ENCODE measurements at regions not wholly inside any gene's neighbourhood (a gene's known extent, or its start where the extent isn't known, plus 50 kb on each side); places are given as distances from the start of the nearest gene placed in this dataset.
"Not testable (repeated sequence)": the region's sequence is repeated elsewhere in the genome, so short reads cannot be mapped to it uniquely, and the experiment has no call there.

GRCh38 chr4:160352637-160353036 lies 1249.8 kb downstream of the RAPGEF2 start:
- ATAC-seq (ENCODE audit: low read depth): no peak
- no peak for DNase-seq
- Mint-ChIP-seq H3K27me3 (no peaks in the 10 kb centered on the region), H3K27ac (no peak overlapping the region), H3K4me3 (no peak overlapping the region), H3K9me3 (no peaks in the 10 kb centered on the region), H3K4me1 (no peaks in the 10 kb centered on the region), H3K36me3 (no peaks in the 10 kb centered on the region)
- POLR2A ChIA-PET: no interaction called here

- Mint-ChIP-seq H3K27ac (no peak overlapping the region), H3K9me3 (no peaks in the 10 kb centered on the region), H3K27me3 (no peaks in the 10 kb centered on the region), H3K4me3 (no peak overlapping the region), H3K4me1 (no peaks in the 10 kb centered on the region), H3K36me3 (no peaks in the 10 kb centered on the region)
- no peak for ATAC-seq (ENCODE audit: low read depth)
- POLR2A ChIA-PET: no interaction called here
- no peak for DNase-seq
Measured at GRCh38 chr4:160353548-160353947, 1250.7 kb downstream of the RAPGEF2 start.

- Mint-ChIP-seq H3K4me3 (no peak overlapping the region), H3K36me3 (no peaks in the 10 kb centered on the region), H3K27ac (no peak overlapping the region), H3K9me3 (no peaks in the 10 kb centered on the region), H3K4me1 (no peaks in the 10 kb centered on the region), H3K27me3 (no peaks in the 10 kb centered on the region)
- ATAC-seq (ENCODE audit: low read depth) (no peak), DNase-seq (no peak)
- POLR2A ChIA-PET: no interaction called here
Measured at GRCh38 chr4:160362478-160362877, 1259.6 kb downstream of the RAPGEF2 start.

GRCh38 chr4:160364217-160364616 lies 1261.3 kb downstream of the RAPGEF2 start:
- POLR2A ChIA-PET: no interaction called here
- DNase-seq: no peak
- Mint-ChIP-seq H3K27ac (no peak overlapping the region), H3K36me3 (no peaks in the 10 kb centered on the region), H3K4me1 (no peaks in the 10 kb centered on the region), H3K27me3 (no peaks in the 10 kb centered on the region), H3K4me3 (no peak overlapping the region), H3K9me3 (no peaks in the 10 kb centered on the region)
- no peak for ATAC-seq (ENCODE audit: low read depth)

- H3K27me3 Mint-ChIP-seq; POLR2A ChIA-PET; ATAC-seq (ENCODE audit: low read depth): not testable (repeated sequence)
Measured at GRCh38 chr4:160364665-160365064, 1261.8 kb downstream of the RAPGEF2 start.

GRCh38 chr4:160365383-160365782 lies 1262.5 kb downstream of the RAPGEF2 start:
- ATAC-seq (ENCODE audit: low read depth); DNase-seq; H3K36me3 Mint-ChIP-seq; H3K4me1 Mint-ChIP-seq; H3K4me3 Mint-ChIP-seq; H3K9me3 Mint-ChIP-seq; POLR2A ChIA-PET; H3K27ac Mint-ChIP-seq; H3K27me3 Mint-ChIP-seq: not testable (repeated sequence)

More at GRCh38 chr4:160364665-160365064, 1261.8 kb downstream of the RAPGEF2 start:
- not testable (repeated sequence) for H3K4me1 Mint-ChIP-seq, DNase-seq, H3K27ac Mint-ChIP-seq, H3K9me3 Mint-ChIP-seq, H3K4me3 Mint-ChIP-seq, H3K36me3 Mint-ChIP-seq

GRCh38 chr4:160370046-160370445 lies 1267.2 kb downstream of the RAPGEF2 start:
- Mint-ChIP-seq H3K9me3 (peaks cover 2% of the 10 kb centered on the region), H3K27me3 (no peaks in the 10 kb centered on the region), H3K27ac (no peak overlapping the region), H3K4me1 (no peaks in the 10 kb centered on the region), H3K36me3 (no peaks in the 10 kb centered on the region), H3K4me3 (no peak overlapping the region)
- POLR2A ChIA-PET: no interaction called here
- no peak for DNase-seq
- no peak for ATAC-seq (ENCODE audit: low read depth)

GRCh38 chr4:160371446-160371845 lies 1268.6 kb downstream of the RAPGEF2 start:
- DNase-seq: no peak
- H3K36me3 Mint-ChIP-seq: no peaks in the 10 kb centered on the region
- H3K4me3 Mint-ChIP-seq: no peak overlapping the region
- H3K27ac Mint-ChIP-seq: no peak overlapping the region
- no peaks in the 10 kb centered on the region for H3K27me3 Mint-ChIP-seq
- H3K4me1 Mint-ChIP-seq: no peaks in the 10 kb centered on the region
- H3K9me3 Mint-ChIP-seq: peaks cover 2% of the 10 kb centered on the region
- POLR2A ChIA-PET: no interaction called here
- ATAC-seq (ENCODE audit: low read depth): no peak

GRCh38 chr4:160372390-160372789 lies 1269.5 kb downstream of the RAPGEF2 start:
- H3K4me3 Mint-ChIP-seq: no peak overlapping the region
- POLR2A ChIA-PET: no interaction called here

GRCh38 chr4:160373911-160374310 lies 1271.0 kb downstream of the RAPGEF2 start:
- no peaks in the 10 kb centered on the region for H3K4me1 Mint-ChIP-seq
- no peaks in the 10 kb centered on the region for H3K36me3 Mint-ChIP-seq
- POLR2A ChIA-PET: no interaction called here
- no peak overlapping the region for H3K27ac Mint-ChIP-seq
- H3K9me3 Mint-ChIP-seq: peaks cover 2% of the 10 kb centered on the region
- ATAC-seq (ENCODE audit: low read depth) (no peak), DNase-seq (no peak)
- H3K4me3 Mint-ChIP-seq: no peak overlapping the region
- no peaks in the 10 kb centered on the region for H3K27me3 Mint-ChIP-seq

More at GRCh38 chr4:160372390-160372789, 1269.5 kb downstream of the RAPGEF2 start:
- H3K27ac Mint-ChIP-seq: no peak overlapping the region
- peaks cover 2% of the 10 kb centered on the region for H3K9me3 Mint-ChIP-seq
- H3K36me3 Mint-ChIP-seq: no peaks in the 10 kb centered on the region
- ATAC-seq (ENCODE audit: low read depth) (no peak), DNase-seq (no peak)
- H3K27me3 Mint-ChIP-seq: no peaks in the 10 kb centered on the region
- H3K4me1 Mint-ChIP-seq: no peaks in the 10 kb centered on the region

GRCh38 chr4:160375772-160376452 lies 1273.0 kb downstream of the RAPGEF2 start:
- Mint-ChIP-seq H3K36me3 (no peaks in the 10 kb centered on the region), H3K9me3 (peaks cover 2% of the 10 kb centered on the region), H3K27ac (no peak overlapping the region), H3K4me1 (no peaks in the 10 kb centered on the region), H3K4me3 (no peak overlapping the region), H3K27me3 (no peaks in the 10 kb centered on the region)
- no peak for ATAC-seq (ENCODE audit: low read depth)
- DNase-seq: no peak
- POLR2A ChIA-PET: no interaction called here

- DNase-seq (no peak), ATAC-seq (ENCODE audit: low read depth) (no peak)
- POLR2A ChIA-PET: no interaction called here
- H3K4me3 Mint-ChIP-seq: no peak overlapping the region
- H3K9me3 Mint-ChIP-seq: peaks cover 10% of the 10 kb centered on the region
- H3K27me3 Mint-ChIP-seq: no peaks in the 10 kb centered on the region
- no peaks in the 10 kb centered on the region for H3K36me3 Mint-ChIP-seq
- no peaks in the 10 kb centered on the region for H3K4me1 Mint-ChIP-seq
- no peak overlapping the region for H3K27ac Mint-ChIP-seq
Measured at GRCh38 chr4:160386846-160387245, 1284.0 kb downstream of the RAPGEF2 start.

GRCh38 chr4:160399826-160400225 lies 1296.9 kb downstream of the RAPGEF2 start:
- DNase-seq (no peak), ATAC-seq (ENCODE audit: low read depth) (no peak)
- H3K27me3 Mint-ChIP-seq: no peaks in the 10 kb centered on the region
- no peak overlapping the region for H3K4me3 Mint-ChIP-seq
- no peaks in the 10 kb centered on the region for H3K9me3 Mint-ChIP-seq
- H3K4me1 Mint-ChIP-seq: no peaks in the 10 kb centered on the region
- H3K27ac Mint-ChIP-seq: no peak overlapping the region
- POLR2A ChIA-PET: no interaction called here
- H3K36me3 Mint-ChIP-seq: no peaks in the 10 kb centered on the region

- Mint-ChIP-seq H3K36me3 (no peaks in the 10 kb centered on the region), H3K9me3 (peaks cover 2% of the 10 kb centered on the region), H3K4me1 (no peaks in the 10 kb centered on the region), H3K4me3 (no peak overlapping the region), H3K27me3 (no peaks in the 10 kb centered on the region), H3K27ac (no peak overlapping the region)
- DNase-seq: no peak
- POLR2A ChIA-PET: no interaction called here
- no peak for ATAC-seq (ENCODE audit: low read depth)
Measured at GRCh38 chr4:160403081-160403480, 1300.2 kb downstream of the RAPGEF2 start.
